EH (cell line): ENCODE measurements at regions not wholly inside any gene's neighbourhood (a gene's known extent, or its start where the extent isn't known, plus 50 kb on each side); places are given as distances from the start of the nearest gene placed in this dataset.

Source experiments
- DNase-seq: peaks from one replicate; pipeline ENCODE4 v3.0.0-alpha.2; 2015; ENCODE audit warnings: low read depth

DNA sequence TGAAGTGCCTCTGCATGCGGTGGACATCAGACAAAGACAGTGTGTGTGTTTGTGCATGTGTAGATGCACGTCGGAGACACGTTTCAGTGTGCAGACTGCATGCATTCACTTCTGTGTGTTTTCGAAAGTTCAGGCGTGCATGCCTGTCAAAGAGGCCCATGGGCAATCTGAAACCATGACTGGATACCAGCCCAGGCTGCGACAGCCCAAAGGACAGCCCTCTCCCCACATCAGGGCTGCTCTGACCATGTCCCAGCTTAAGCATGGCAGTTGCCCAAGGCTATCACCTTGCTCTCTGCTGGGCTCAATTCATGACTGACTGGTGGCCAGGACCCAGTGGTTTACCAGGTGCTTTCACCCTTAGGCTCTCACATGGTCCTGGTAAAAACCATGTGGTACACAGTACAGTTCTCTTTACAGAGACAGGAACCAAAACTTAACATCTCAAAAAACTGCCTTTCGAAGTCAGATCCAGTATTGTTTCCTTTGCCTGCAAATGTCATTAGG, 423.7 kb upstream of the CADM1 start:
- DNase-seq: no peak

DNA sequence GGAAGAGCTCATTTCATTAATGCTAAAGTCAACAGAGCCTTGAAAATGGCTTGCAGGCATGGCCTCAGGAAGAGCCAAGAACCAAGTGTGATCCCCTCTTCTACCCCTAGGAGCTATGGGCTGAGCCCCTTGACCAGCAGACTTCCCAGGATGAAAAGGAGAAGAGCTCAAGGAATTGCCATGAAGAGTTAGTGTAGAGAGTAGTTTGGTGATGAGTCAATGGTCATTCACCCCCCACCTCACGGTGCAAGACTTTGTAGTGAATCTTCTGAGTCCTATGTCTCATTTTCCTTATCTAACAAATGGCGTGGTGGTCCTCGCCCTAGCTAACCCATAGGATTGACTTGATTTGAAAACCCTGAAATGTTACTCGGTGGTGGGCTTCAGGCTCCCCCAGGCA, 422.4 kb upstream of the CADM1 start:
- no peak for DNase-seq

DNA sequence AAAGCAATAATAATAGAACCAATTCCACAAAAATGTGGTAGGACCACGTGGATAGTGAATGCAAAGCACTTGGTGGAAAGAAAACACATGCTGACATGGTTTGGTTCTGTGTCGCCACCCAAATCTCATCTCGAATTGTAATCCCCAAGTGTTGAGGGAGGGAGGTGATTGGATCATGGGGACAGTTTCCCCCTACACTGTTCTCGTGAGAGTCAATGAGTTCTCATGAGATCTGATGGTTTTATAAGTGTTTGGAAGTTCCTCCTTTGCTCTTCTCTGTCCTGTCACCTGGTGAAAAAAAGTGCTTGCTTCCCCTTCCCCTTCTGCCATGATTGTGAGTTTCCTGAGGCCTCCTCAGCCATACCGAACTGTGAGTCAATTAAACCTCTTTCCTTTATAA, 421.9 kb upstream of the CADM1 start:
- DNase-seq: no peak

DNA sequence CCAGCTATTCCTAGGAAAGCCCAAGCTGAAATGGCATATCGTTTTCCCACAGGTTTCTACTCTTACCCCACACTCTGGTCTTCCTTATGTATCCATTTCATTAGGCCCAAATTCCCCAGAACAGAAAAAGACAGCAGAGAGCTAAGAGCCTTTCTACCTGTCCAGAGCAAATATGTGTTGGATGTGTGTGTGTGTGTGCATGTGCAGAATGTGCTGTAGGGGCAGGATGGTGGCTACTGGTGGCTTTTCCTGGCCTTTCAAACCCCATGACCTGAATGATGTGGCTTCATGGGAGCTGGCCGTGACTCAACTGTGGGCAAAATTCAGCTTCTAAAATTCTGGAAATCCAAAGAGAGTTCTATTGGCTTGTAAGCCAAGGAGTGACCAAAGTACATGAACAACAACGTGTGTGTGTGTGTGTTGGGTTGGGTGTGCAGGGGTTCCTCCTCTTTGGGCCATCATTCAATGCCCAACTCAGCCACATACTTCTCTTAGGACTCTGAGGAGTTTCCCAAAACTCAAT, 421.4 kb upstream of the CADM1 start:
- no peak for DNase-seq

DNA sequence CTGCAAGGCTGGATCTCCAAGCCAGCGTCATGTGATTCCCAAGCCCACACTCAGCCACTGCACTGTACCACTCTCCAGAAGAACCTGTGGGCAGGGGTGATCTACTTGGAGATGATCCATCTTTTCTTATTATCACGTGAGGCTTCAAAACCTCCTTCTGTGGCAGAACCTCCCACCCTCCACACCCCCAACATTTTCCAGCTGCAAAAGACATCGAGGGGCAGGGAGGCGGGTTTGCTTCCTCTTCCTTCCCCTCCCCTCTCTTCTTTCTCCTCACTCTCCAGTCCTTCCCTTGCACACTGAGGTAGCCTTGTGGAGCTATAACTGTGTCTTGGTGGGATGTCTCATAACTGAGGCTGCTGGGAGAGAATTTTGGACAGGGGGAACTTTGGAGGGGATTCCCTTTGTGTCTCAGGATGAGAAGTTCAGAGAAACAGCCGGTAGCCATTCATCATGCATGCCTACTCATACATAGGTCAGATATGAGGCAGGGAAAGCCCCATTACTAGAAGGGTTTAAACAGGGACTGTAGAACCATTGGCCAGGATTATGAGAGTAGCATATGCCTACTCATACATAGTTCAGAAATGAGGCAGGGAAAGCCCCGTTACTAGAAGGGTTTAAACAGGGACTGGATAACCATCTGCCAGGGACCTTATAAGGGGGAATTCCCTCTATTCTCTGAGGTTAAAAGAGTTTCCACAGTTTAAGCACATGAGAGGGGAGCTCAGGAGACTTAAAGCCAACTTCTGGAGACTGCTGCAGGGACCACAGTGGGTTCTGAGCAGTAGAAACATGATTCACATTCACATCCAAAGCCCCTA, 420.7 kb upstream of the CADM1 start:
- DNase-seq: no peak

DNA sequence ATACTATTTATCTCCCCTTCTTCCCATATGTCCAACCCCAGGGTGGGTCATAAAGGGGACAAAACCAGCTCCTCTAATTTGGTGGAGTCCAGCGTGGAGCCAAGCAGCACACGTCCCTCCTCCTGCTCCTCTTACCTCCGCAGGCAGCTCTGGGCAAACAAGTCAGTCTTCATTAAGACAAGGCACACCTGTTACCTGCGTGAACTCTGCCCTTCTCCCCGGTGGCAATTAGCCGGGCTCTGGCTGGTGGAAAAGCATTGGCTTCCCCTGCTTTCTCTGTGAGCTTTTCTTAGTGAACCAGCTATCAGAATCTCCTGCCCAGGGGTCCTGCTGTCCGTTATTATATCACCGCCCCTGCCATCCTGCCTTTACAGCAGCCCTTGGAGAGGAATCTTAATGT, 418.7 kb upstream of the CADM1 start:
- no peak for DNase-seq

DNA sequence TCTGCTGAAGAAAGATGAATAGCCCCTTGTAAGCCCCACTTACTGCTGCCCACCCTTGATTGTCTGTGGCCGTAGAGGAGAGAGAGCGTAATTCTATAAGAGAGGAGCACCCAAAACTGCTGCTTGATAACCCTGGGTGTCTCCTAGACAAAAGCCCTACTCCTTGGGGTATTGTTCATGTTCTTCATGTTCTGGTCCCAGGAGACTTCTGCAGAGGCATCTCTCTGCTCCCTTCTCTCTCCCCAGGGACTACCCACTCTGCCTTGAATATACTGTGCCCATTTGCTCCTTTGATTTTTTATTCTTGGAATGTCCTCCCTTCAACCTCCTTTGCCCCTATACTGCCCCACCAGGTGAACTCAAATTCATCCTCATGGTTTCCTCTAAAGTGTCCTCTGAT, 417.8 kb upstream of the CADM1 start:
- no peak for DNase-seq

DNA sequence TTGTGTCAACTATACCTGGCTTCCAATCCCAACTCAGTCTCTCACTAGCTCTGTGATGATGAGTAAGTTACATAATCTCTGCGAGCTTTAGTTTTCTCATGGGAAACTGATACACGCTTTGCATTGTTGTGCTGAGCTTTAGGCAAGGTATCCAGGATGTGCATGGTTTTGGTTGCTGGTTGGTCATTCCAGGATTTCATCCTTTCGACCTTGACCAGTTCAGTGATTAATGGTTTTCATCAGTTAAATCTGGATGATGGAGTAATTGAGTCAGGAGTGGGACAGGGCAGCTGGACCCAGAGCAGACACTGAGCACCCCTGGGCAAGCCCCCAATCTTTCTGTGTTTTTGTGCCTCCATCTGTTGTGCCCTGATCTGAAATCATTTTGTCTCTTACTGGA, 417.3 kb upstream of the CADM1 start:
- DNase-seq: no peak

DNA sequence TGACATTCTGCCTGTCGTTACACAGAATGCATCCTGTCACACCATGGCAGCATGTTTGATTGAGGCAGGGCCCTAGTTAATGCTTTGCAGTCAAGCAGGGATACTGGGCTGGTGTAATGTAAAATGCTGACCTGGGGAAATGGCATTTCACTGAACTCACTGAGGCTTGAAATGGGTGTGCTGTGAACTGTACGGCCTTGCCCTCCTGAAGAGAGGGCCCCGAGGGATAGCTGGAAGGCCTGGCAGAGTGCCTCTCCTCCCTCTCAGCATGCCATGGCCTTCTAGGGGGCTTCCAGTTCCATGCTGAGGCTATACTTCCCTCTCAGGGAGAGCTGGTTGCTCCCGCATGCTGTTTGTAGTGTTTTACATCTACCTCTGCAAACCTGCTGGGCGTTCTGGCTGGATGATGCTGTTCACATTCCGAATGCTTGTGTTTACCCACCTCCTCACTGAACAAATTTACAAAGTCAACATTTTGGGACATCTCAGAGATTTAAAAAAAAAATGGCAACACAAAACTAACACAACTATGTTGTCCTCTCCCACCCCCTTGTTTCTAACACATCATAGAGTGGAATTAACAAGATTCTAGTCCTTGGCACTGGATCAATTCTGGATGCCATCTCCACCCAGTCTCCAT, 416.7 kb upstream of the CADM1 start:
- no peak for DNase-seq

DNA sequence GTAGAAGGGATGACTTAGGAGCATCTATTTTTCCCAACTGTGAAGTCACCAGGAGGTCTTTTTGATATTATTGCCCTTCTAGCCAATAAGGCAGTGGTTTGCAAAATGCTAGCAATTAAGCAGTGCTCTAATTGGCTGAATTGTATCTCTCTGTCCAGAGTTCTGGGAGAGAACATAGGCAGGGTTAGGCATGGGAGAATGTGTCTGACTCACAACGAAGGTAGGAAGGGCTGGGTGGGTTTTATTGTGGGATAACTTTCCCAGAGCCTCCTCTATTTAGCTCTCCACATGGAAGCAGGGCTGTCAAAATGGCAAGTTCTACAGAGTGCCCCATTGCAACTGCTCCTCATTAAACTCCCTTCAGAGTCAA, 415.9 kb upstream of the CADM1 start:
- DNase-seq: no peak

DNA sequence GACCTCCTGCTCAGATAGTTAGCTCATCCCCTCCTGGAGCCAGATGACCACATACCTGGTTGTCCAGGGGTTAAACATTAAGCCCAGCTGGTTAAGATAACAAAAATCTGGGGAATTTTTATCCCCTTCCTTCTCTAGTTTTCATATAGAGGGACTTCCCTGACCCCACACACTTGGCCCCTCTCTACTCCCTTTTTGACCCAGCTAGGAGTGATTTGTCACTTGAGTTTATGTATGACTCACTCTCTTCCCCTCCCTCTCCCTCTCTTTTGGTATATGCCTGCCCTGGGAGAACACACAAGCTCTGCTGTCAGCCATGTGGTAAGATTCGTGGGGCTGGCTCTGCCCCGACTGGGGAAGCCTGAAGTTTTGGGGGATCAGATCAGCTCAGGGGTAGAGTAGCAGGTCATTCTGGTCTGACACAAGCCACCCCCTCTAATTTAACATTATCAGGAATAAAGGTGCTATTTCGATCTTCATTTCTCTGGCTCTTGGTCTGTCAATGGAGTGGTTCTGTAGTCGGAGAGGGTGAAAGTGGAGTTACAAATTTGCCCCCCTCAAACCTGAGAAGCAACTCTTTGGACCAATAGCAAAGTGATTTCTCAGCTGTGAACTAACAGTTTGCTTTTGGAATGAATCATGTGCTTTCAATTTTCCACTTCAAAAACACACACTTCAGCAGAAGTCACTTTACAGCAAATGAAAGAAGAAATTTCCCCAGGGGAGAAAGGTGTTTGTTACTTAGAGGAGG, 415.3 kb upstream of the CADM1 start:
- DNase-seq: no peak

DNA sequence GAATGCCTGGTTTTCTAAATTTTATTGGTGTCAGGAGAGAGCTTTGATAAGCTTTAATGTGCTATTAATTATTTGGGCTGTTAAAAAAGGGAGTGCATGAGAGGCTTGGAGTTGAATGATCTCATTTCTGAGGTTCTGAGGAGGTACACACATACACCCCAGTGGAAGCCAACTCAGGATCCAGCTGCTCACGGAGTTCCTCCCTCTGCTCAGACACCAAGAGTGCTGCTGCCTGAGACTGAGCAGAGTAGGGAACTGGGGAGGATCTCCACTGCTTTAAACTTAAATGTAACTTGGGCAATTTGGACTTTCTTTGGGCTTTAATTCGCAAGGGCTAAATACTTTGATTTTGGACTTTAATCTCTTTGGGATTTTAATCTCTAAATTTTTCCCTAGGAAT, 414.4 kb upstream of the CADM1 start:
- DNase-seq: no peak

DNA sequence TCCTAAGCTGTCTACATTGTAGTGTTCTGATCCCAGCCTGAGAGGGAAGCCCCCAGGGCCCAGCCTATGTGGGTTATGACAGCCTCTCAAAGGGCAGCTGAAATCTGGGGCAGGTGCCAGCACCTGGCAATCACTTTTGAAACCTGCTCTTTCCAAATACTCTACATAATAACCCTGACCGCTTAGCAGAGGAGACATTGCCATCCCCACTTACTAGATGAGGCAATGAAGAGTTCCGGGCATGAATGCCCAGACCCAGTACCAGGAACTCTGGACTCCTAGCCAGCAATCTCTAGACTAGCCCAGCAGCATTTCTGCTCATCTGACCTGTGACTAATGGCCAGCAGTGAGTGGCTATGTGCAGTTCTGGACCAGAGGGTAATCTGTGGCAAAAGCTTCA, 412.4 kb upstream of the CADM1 start:
- DNase-seq: no peak

DNA sequence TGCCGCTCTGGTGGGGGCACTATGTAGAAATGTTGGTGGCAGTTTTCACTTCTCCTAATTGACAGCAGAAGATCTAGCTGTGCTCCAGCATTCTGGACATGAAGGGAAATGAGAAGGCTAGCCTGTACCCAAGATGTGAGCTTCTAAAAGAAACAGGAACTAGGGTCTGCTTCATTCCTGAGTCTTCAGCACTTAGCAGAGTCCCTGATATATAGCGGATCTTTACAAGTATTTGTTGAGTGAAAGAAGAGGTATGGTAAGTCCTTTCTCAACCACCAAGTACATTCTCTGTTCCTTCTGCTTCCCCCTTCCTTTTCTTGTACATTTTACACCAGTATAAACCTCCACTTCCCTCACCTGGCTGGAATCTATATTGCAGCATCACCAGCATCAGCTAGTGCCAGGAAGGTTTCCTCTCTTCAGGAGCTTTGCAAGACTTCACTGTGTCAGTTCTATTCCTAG, 408.3 kb upstream of the CADM1 start:
- DNase-seq: no peak

DNA sequence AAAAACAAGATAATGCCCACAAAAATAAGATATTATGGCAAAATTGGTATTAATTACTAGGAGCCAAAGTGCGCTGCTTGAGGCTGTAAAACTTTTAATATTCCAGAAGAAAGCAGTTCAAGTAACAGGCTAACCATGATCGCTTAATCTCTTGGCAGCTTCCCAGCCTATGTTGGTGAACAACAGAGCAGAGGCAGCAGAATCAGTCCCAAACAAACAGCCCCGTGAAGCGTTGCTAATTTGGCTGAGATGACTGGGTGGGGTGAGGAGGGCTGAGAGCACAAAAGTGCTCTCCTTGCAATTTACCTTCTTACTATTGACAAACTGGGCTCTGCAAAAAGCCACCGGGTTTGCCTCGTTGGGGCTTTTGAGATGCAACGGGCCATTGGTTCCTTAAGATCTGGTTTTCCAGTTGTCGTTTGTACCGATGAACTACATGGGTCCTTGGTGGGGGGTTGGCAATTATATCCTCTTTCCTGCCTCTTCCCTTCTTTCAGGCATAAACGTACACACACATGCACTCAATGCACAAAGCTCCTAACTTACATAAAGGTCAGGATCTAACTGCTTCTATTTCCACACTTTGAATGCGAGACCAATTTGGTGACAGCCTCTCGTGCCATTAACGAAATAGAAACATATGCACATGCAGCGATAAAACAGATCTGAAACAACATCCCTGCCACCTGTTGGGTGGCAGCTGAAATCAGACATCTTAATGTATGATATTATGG, 407.6 kb upstream of the CADM1 start:
- no peak for DNase-seq

DNA sequence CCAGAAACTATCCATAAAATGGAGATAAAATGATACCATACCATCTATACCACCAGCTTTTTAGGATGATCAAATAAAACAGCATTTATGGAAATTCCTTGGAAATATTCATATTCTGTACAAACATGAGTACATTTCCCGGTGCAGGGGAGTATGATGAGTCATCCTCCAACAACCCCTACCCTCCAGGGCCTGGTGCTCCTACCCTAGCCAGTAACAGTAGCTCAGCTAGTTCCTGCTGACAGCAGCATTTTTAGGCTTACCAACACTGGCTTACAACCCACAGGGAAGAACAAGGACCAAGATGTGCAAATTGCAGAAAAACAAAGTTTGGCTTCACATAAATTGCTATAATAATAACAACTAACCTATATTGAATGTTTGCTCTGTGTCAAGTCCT, 406.2 kb upstream of the CADM1 start:
- DNase-seq: no peak

DNA sequence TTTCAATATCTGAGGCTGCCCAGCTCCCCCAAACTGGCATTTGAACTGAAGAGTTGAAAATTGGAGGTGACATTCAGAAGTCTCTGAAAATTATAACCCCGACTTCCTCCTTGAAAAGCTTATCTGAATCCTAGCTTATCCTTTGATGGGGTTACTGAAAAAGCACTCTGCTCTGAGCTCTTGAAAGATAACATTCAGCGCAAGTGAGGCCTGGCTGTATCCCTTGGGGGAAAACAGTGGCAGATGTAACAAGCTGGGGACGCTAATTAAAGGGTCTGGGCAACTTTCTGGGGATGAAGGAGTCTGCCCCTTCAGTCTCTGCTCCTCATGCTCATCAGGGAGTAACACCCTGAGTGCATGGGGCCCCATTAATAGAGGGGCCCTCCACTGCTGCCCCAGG, 402.0 kb upstream of the CADM1 start:
- no peak for DNase-seq

DNA sequence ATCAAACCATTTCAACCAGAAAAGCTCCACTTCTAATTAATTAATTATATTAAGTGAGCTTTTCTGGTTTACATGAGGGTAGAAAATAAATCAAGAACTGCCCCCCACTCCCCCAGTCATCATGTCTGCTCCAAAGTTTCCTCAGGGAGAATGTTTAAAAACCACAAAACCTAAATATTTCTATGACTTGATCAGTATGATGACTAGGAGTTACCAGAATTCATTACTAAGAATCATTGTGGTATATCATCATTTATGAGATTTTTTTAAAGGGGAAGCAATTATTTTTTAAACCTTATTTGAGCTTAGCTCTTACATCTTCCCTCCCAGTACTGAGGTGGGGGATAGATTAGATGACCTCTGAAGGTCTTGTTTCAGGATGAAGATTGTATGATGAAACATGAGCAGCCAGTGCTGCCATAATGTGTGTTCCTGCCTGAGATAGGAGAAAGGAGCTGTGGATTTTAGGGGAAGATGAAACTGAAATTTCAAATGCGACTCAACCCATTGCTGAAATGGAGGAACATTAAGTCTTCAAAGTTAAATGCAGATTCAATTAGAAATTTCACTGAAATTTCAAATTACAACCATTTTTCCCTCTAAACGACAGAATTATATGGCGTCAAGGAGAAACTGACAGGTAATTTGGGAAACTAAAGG, 401.3 kb upstream of the CADM1 start:
- DNase-seq: no peak

DNA sequence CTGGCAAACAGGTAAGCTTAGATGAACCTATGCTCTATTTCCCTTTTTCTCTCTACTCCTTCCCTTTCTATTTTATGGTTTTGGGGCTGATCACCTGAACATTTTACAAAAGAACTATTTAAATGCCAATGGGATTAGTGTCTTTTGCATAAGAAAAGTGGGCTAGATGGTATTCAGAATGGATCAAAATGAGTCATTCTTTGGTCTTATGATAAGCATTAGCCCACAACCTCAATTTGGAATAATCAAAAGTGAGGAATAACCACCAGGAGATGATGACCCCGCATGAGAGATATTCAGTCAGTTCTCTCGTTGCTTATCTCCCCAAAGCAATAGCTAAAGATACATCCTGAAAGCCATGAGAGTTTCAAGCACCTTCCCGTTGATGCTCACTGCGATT, 399.0 kb upstream of the CADM1 start:
- DNase-seq: no peak

DNA sequence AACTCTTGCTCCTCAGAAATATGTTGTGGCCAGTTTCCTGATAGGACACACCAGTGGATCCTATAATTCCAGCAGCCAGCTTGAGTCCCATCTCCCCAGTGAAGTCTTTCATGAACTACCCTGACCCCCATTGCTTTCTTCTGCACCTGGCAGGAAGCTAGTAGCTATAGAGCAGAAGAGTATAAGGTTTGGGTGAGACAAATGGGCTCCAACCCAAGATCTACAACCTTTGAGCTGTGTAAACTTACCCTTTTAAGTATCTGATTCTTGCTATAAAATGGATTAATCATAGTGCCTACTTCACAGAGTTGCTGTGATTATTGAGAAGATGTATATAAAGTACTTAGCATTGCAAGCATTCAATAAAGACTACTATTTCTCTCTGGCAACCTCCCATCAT, 396.9 kb upstream of the CADM1 start:
- DNase-seq: no peak

DNA sequence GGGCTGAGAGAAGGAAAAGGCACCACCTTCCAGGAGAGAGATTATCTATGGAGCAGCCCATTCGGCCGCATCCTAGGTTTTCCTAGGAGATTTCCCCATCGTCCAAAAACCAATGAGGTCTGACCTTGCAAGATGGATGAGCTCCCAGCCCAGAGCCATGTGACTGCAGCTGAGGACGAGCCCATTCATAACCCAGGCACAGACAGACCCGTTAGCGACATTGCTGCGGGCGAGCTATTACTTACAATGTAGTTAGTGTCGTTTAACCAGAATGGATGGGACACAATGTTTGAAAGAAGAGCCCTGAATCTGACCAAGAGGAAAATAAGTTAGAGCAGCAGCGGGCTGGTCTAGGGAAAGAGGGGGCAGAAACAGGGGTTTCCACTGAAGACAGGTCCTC, 395.9 kb upstream of the CADM1 start:
- DNase-seq: no peak

DNA sequence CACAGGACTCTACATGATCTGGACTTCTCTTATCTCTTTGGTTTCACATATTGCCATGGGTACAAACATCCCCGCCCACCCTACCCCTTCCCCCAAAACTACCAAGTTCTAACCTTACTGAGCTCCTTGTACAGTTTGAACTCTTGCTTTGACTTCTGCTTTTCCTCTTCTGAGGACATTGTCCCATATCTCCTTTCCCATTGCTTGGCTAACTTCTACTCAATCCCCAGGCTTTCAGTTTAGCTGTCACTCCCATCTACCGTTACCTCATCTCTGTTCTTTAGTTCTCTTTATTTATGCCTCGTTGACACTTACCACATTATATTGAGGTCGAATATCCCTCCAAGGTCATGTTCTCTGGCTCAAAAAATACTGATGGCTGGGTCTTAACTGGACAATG, 393.5 kb upstream of the CADM1 start:
- DNase-seq: no peak
